GM18951 (cell line): ENCODE measurements at regions not wholly inside any gene's neighbourhood (a gene's known extent, or its start where the extent isn't known, plus 50 kb on each side); places are given as distances from the start of the nearest gene placed in this dataset.

Experiments used
- POLR2A ChIP-seq: IDR thresholded peaks from 4 replicates; pipeline ENCODE4 v1.6.1; 2011; ENCODE audit warnings: mild to moderate bottlenecking; ENCODE audit not compliant: insufficient read length, insufficient read depth; ENCODE audit errors: extremely low read depth
- in situ Hi-C: fragments of 300-500 bp; cut with MboI; formaldehyde crosslinking; loops from one replicate; pipeline ENCODE4 v1.12.0; 2022; ENCODE audit warnings: low sequenced_read_pairs, mixed read lengths, inconsistent platforms; ENCODE audit not compliant: unreplicated experiment

GRCh38 chr16:22618842-22619241 is 108.2 kb downstream of the NPIPB5 start:
- in situ Hi-C loops = loop anchor here (10.0 kb wide), 1 partner anchor 824 kb away; no protein-coding TSS in a partner anchor
- TF ChIP-seq POLR2A = no peak

- no peak for TF ChIP-seq POLR2A
- in situ Hi-C loops = no loop called here
Observed at GRCh38 chr16:22621586-22622155, 111.0 kb downstream of the NPIPB5 start.

GRCh38 chr16:22622703-22623102 is 112.0 kb downstream of the NPIPB5 start:
- in situ Hi-C loops = no loop called here

GRCh38 chr16:22623351-22623781 is 112.7 kb downstream of the NPIPB5 start:
- in situ Hi-C loops = no loop called here

More at GRCh38 chr16:22622703-22623102, 112.0 kb downstream of the NPIPB5 start:
- no peak for TF ChIP-seq POLR2A

GRCh38 chr16:22624038-22624799 is 113.5 kb downstream of the NPIPB5 start:
- in situ Hi-C loops = no loop called here
- no peak for TF ChIP-seq POLR2A

More at GRCh38 chr16:22623351-22623781, 112.7 kb downstream of the NPIPB5 start:
- TF ChIP-seq POLR2A = no peak

GRCh38 chr16:22624800-22625533 is 114.3 kb downstream of the NPIPB5 start:
- TF ChIP-seq POLR2A = no peak
- in situ Hi-C loops = no loop called here

DNA sequence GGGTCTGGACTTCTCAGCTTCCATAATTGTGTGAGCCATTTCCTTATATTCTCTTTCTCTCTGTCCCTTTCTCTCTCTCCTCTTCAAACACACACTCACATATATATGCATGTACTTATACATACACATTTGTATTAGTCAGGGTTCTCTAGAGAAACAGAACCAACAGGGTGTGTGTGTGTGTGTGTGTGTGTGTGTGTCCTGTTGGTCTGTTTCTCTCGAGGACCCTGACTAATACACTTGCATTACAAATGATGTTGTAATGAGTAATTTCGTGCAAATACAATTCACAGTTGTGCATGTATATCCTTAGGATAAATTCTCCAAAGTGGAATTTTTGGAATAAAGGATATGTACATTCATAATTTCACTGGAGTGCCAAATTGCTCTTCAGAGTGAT is 115.3 kb downstream of the NPIPB5 start:
- TF ChIP-seq POLR2A = no peak
- in situ Hi-C loops = no loop called here

- TF ChIP-seq POLR2A = no peak
- in situ Hi-C loops = no loop called here
Observed at GRCh38 chr16:22627043-22627442, 116.4 kb downstream of the NPIPB5 start.

- no peak for TF ChIP-seq POLR2A
- in situ Hi-C loops = no loop called here
Observed at GRCh38 chr16:22628994-22629393, 118.3 kb downstream of the NPIPB5 start.

DNA sequence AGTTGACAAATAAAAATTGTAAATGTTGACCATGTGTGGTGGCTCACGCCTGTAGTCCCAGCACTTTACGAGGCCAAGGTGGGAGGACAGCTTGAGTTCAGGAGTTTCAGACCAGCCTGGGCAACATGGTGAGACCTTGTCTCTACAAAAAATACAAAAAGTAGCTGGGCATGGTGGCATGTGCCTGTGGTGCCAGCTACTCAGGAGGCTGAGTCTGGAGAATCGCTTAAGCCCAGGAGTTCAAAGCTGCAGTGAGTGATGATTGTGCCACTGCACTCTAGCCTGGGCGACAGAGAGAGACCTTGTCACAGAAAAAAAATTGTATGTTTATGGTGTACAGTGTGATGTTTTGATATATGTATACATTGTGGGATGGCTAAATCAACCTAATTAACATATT is 119.6 kb downstream of the NPIPB5 start:
- in situ Hi-C loops = no loop called here
- no peak for TF ChIP-seq POLR2A

DNA sequence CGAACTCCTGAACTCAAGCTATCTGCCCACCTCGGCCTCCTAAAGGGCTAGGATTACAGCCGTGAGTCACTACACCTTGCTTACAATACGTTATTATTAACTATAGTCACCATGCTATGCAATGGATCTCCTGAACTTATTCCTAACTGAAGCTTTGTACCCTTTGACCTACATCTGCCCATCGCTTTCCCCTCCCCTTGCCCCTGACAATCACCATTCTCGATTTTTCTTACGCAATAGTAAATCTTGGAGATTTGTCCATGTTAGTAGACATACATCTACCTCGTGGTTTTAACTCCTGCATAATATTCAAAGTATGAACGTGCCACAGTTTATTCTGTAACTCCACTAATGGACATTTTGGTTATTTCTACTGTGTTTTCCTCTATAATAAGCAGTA is 120.6 kb downstream of the NPIPB5 start:
- TF ChIP-seq POLR2A = no peak
- in situ Hi-C loops = no loop called here

DNA sequence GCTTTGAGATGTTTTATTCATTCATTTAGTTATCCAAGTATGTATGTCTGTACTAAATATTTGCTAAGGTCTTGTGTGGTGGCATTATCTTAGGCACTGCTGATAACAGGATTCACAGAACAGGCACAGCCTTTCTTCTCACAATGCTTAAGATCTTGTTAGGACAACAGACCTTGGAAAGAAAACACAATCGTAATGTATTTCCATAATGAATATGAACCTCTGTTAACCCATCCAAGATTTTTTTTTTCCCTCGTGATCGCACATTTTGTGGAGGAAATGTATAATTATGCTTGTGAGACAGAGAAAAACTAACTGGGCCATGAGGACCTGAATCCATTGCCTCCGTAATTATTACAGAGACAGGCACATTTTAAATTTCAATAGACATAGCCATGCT is 121.9 kb downstream of the NPIPB5 start:
- in situ Hi-C loops = no loop called here
- no peak for TF ChIP-seq POLR2A

DNA sequence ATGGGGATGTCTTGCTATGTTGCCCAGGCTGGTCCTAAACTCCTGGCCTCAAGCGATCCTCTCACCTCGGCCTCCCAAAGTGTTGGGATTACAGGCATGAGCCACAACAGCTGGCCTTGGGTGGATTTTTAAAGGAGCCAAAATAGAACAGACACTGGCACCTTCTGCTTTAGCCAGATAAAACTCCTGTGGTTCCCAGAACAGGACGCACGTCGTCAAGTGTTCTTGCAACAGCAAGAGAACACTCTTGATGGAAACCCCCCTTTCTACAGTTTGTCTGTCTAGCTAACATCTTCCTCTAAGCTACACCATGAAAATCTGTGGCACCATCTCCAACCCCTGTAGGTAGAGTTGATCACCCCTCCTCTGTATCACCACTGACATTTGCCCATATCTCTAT is 122.6 kb downstream of the NPIPB5 start:
- TF ChIP-seq POLR2A = no peak
- in situ Hi-C loops = no loop called here
